ENCODE measurements at regions not wholly inside any gene's neighbourhood (a gene's known extent, or its start where the extent isn't known, plus 50 kb on each side); places are given as distances from the start of the nearest gene placed in this dataset.

- H3K4me3 ChIP-seq (ENCODE audit: low read depth, low read length): no peak overlapping the region
- Mint-ChIP-seq H3K9me3 (ENCODE audit: unreplicated experiment) (no peaks in the 10 kb centered on the region), H3K27me3 (ENCODE audit: insufficient read depth, unreplicated experiment) (no peaks in the 10 kb centered on the region), H3K4me3 (ENCODE audit: unreplicated experiment) (no peak overlapping the region), H3K4me1 (ENCODE audit: low read depth, unreplicated experiment) (no peaks in the 10 kb centered on the region), H3K27ac (ENCODE audit: unreplicated experiment) (no peak overlapping the region), H3K36me3 (ENCODE audit: insufficient read depth, unreplicated experiment) (no peaks in the 10 kb centered on the region)
- H3K9me3 ChIP-seq: no peaks in the 10 kb centered on the region
- POLR2A ChIA-PET: no interaction called here
- no TSS peak for BruUV-seq (replicated peaks)
- H3K27me3 ChIP-seq (replicated peaks; ENCODE audit: control insufficient read depth, insufficient read depth, low read length): no peaks in the 10 kb centered on the region
- no peaks in the 10 kb centered on the region for H3K36me3 ChIP-seq (ENCODE audit: control insufficient read depth, insufficient read depth, low read length)
- TF ChIP-seq, protein P1, sequence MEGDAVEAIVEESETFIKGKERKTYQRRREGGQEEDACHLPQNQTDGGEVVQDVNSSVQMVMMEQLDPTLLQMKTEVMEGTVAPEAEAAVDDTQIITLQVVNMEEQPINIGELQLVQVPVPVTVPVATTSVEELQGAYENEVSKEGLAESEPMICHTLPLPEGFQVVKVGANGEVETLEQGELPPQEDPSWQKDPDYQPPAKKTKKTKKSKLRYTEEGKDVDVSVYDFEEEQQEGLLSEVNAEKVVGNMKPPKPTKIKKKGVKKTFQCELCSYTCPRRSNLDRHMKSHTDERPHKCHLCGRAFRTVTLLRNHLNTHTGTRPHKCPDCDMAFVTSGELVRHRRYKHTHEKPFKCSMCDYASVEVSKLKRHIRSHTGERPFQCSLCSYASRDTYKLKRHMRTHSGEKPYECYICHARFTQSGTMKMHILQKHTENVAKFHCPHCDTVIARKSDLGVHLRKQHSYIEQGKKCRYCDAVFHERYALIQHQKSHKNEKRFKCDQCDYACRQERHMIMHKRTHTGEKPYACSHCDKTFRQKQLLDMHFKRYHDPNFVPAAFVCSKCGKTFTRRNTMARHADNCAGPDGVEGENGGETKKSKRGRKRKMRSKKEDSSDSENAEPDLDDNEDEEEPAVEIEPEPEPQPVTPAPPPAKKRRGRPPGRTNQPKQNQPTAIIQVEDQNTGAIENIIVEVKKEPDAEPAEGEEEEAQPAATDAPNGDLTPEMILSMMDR (IDR thresholded peaks at IDR 0.05; ENCODE audit: insufficient read depth in 1 of 2, low read depth in 1 of 2, low read length in 1 of 2, severe bottlenecking in 1 of 2, unreplicated experiment in 1 of 2): no peak
- intact Hi-C loops (cut with micrococcal nuclease; ENCODE audit: unreplicated experiment): no loop called here
- H3K4me1 ChIP-seq: no peaks in the 10 kb centered on the region
- CTCF ChIA-PET: no interaction called here
- DNase-seq: no peak
Measured at GRCh38 chr4:20086067-20086798, 165.5 kb upstream of the SLIT2 start.

DNA sequence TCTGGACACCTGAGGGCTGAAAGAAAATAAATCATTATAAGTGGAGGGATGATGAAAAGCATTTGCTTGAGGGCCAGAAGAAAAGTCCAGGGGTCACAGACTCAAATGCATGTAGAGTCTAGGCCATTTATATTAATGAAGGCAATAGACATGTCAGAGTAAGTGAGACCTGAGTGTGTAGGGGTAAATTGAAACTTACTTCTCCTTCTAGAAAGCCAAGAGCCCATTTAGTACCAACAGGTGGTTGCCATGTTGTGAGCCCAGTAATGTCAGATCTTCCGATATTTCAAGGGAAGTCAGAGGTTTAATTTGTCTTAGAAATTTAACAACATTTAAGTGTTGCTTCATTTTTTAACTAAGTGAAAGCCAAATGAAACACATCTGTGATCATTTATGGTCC, 166.1 kb upstream of the SLIT2 start:
- ChIA-PET POLR2A (no interaction called here), CTCF (no interaction called here)
- Mint-ChIP-seq H3K36me3 (ENCODE audit: insufficient read depth, unreplicated experiment) (no peaks in the 10 kb centered on the region), H3K27me3 (ENCODE audit: insufficient read depth, unreplicated experiment) (no peaks in the 10 kb centered on the region), H3K27ac (ENCODE audit: unreplicated experiment) (no peak overlapping the region), H3K9me3 (ENCODE audit: unreplicated experiment) (no peaks in the 10 kb centered on the region), H3K4me3 (ENCODE audit: unreplicated experiment) (no peak overlapping the region), H3K4me1 (ENCODE audit: low read depth, unreplicated experiment) (no peaks in the 10 kb centered on the region)
- BruUV-seq (replicated peaks): no TSS peak
- DNase-seq: no peak
- Histone ChIP-seq H3K36me3 (ENCODE audit: control insufficient read depth, insufficient read depth, low read length) (no peaks in the 10 kb centered on the region), H3K27me3 (replicated peaks; ENCODE audit: control insufficient read depth, insufficient read depth, low read length) (no peaks in the 10 kb centered on the region), H3K4me3 (ENCODE audit: low read depth, low read length) (no peak overlapping the region), H3K9me3 (no peaks in the 10 kb centered on the region), H3K4me1 (no peaks in the 10 kb centered on the region)
- intact Hi-C loops (cut with micrococcal nuclease; ENCODE audit: unreplicated experiment): no loop called here
- TF ChIP-seq, protein P1 (IDR thresholded peaks at IDR 0.05; ENCODE audit: insufficient read depth in 1 of 2, low read depth in 1 of 2, low read length in 1 of 2, severe bottlenecking in 1 of 2, unreplicated experiment in 1 of 2): no peak

DNA sequence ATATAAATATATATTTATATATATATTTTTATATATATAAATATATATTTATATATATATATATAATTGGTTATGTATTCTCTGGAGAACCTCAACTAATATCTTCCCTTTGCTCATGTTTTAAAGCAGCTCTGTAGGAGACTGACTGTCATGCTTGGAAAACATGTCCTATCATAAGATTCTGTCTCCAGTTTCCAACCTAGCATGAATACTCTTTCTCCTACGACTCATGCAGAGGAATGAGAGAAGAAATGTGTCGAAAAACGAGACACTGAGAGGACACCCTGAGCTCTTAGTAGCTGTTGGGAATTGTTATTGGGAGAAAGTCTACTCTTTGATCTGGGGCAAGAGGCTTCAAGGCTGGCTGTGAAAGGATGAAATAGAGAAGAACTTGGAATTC, 166.5 kb upstream of the SLIT2 start:
- ChIA-PET CTCF (no interaction called here), POLR2A (no interaction called here)
- Mint-ChIP-seq H3K27ac (ENCODE audit: unreplicated experiment) (no peak overlapping the region), H3K36me3 (ENCODE audit: insufficient read depth, unreplicated experiment) (no peaks in the 10 kb centered on the region), H3K9me3 (ENCODE audit: unreplicated experiment) (no peaks in the 10 kb centered on the region), H3K4me1 (ENCODE audit: low read depth, unreplicated experiment) (no peaks in the 10 kb centered on the region), H3K4me3 (ENCODE audit: unreplicated experiment) (no peak overlapping the region), H3K27me3 (ENCODE audit: insufficient read depth, unreplicated experiment) (no peaks in the 10 kb centered on the region)
- Histone ChIP-seq H3K9me3 (no peaks in the 10 kb centered on the region), H3K4me3 (ENCODE audit: low read depth, low read length) (no peak overlapping the region), H3K36me3 (ENCODE audit: control insufficient read depth, insufficient read depth, low read length) (no peaks in the 10 kb centered on the region), H3K4me1 (no peaks in the 10 kb centered on the region), H3K27me3 (replicated peaks; ENCODE audit: control insufficient read depth, insufficient read depth, low read length) (no peaks in the 10 kb centered on the region)
- DNase-seq: no peak
- TF ChIP-seq, protein P1 (IDR thresholded peaks at IDR 0.05; ENCODE audit: insufficient read depth in 1 of 2, low read depth in 1 of 2, low read length in 1 of 2, severe bottlenecking in 1 of 2, unreplicated experiment in 1 of 2): no peak
- BruUV-seq (replicated peaks): no TSS peak
- intact Hi-C loops (cut with micrococcal nuclease; ENCODE audit: unreplicated experiment): no loop called here

All from Caco-2 (cell line).